Activated B cell treated with CpG ODN at 0.5 μM for 24 hours (primary cell): ENCODE measurements at regions not wholly inside any gene's neighbourhood (a gene's known extent, or its start where the extent isn't known, plus 50 kb on each side); places are given as distances from the start of the nearest gene placed in this dataset.

Source experiments
- ATAC-seq: fragments of 200-7000 bp; cut with Tn5 transposase; one replicate; pipeline ENCODE4 v1.10.0; 2021; ENCODE audit warnings: low read depth, mild to moderate bottlenecking, moderate library complexity
- CTCF ChIA-PET: fragments of 350-600 bp; sonication (Branson Sonifier 250); formaldehyde crosslinking; loops from one replicate; lab custom pipeline; 2021; ENCODE audit warnings: antibody characterized with exemption; lab: Charles Lee
- POLR2A ChIA-PET: fragments of 350-600 bp; sonication (Branson Sonifier 250); formaldehyde crosslinking; loops from one replicate; lab custom pipeline; 2021; ENCODE audit warnings: antibody characterized with exemption; lab: Charles Lee
- DNase-seq: peaks from one replicate; pipeline ENCODE4 v3.0.0; 2022
- H3K27ac Mint-ChIP-seq: one replicate; pipeline ENCODE4 v1.8.0; 2020; ENCODE audit warnings: mixed read lengths
- H3K27me3 Mint-ChIP-seq: one replicate; pipeline ENCODE4 v1.8.0; 2021; ENCODE audit warnings: mixed read lengths
- H3K36me3 Mint-ChIP-seq: one replicate; pipeline ENCODE4 v1.8.0; 2021; ENCODE audit warnings: low read depth, mixed read lengths
- H3K4me1 Mint-ChIP-seq: one replicate; pipeline ENCODE4 v1.8.0; 2021; ENCODE audit warnings: mixed read lengths
- H3K4me3 Mint-ChIP-seq: one replicate; pipeline ENCODE4 v1.8.0; 2020; ENCODE audit warnings: mild to moderate bottlenecking, mixed read lengths
- H3K9me3 Mint-ChIP-seq: one replicate; pipeline ENCODE4 v1.8.0; 2020; ENCODE audit warnings: mixed read lengths
- intact Hi-C: fragments of 100-400 bp; cut with micrococcal nuclease; formaldehyde crosslinking; loops from one replicate; pipeline ENCODE4 v1.15.1; 2024
- TF ChIP-seq, protein P1 (sequence below): fragments of 200-600 bp; IDR thresholded peaks from one replicate; pipeline ENCODE4 v1.8.0; 2022; ENCODE audit warnings: antibody characterized with exemption, mild to moderate bottlenecking

DNA sequence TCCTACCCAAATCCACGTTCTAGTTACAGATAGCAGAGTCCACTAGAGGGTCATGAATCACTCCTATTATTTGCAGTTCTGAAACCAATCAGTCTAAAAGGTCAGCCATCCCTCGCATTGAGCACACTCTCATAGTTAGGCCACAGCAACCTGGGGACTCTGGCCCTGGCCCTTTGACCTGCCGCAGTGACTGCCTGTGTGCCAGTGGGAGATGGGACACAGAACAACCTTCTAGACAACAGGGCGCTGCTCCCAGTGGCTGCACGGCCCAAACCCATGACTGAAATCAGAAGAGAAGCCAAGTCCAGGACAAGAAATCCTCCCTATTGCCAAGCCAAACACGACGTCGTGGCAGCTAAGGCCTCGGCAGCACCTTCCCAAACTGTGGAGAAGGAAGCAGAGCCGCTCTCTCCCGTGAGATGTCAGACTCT, 158.5 kb downstream of the HERPUD2 start:
- H3K4me3 Mint-ChIP-seq, result no peak overlapping the region
- DNase-seq (no peak), ATAC-seq (no peak)
- no peaks in the 10 kb centered on the region for H3K36me3 Mint-ChIP-seq
- peaks cover 23% of the 10 kb centered on the region for H3K27me3 Mint-ChIP-seq
- ChIA-PET POLR2A (no interaction called here), CTCF (no interaction called here)
- H3K4me1 Mint-ChIP-seq, result peaks cover 4% of the 10 kb centered on the region
- intact Hi-C loops, result no loop called here
- TF ChIP-seq, protein P1, sequence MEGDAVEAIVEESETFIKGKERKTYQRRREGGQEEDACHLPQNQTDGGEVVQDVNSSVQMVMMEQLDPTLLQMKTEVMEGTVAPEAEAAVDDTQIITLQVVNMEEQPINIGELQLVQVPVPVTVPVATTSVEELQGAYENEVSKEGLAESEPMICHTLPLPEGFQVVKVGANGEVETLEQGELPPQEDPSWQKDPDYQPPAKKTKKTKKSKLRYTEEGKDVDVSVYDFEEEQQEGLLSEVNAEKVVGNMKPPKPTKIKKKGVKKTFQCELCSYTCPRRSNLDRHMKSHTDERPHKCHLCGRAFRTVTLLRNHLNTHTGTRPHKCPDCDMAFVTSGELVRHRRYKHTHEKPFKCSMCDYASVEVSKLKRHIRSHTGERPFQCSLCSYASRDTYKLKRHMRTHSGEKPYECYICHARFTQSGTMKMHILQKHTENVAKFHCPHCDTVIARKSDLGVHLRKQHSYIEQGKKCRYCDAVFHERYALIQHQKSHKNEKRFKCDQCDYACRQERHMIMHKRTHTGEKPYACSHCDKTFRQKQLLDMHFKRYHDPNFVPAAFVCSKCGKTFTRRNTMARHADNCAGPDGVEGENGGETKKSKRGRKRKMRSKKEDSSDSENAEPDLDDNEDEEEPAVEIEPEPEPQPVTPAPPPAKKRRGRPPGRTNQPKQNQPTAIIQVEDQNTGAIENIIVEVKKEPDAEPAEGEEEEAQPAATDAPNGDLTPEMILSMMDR, result no peak
- no peaks in the 10 kb centered on the region for H3K9me3 Mint-ChIP-seq
- H3K27ac Mint-ChIP-seq, result no peak overlapping the region

DNA sequence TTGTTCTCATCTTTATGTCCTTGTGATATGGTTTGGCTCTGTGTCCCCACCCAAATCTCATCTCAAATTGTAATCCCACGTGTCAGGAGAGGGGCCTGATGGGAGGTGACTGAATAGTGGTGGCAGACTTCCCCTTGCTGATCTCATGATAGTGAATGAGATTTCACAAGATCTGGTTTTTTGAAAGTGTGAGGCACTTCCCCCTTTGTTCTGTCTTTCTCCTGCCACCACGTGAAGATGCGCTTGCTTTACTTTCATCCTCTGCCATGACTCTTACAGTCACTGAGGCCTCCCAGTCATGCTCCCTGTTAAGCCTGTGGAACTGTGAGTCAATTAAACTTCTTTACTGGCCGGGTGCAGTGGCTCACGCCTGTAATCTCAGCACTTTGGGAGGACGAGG, 161.0 kb downstream of the HERPUD2 start:
- H3K27ac Mint-ChIP-seq, result no peak overlapping the region
- ChIA-PET CTCF (interaction anchor here (1.1 kb wide), 2 partner anchors 107 to 109 kb away, joined by 3 to 4 read pairs; no protein-coding TSS in a partner anchor), POLR2A (no interaction called here)
- no peaks in the 10 kb centered on the region for H3K9me3 Mint-ChIP-seq
- TF ChIP-seq, protein P1, result no peak
- ATAC-seq (no peak), DNase-seq (no peak)
- H3K36me3 Mint-ChIP-seq, result no peaks in the 10 kb centered on the region
- H3K4me1 Mint-ChIP-seq, result peaks cover 20% of the 10 kb centered on the region
- no peak overlapping the region for H3K4me3 Mint-ChIP-seq
- peaks cover 15% of the 10 kb centered on the region for H3K27me3 Mint-ChIP-seq
- intact Hi-C loops, result no loop called here

DNA sequence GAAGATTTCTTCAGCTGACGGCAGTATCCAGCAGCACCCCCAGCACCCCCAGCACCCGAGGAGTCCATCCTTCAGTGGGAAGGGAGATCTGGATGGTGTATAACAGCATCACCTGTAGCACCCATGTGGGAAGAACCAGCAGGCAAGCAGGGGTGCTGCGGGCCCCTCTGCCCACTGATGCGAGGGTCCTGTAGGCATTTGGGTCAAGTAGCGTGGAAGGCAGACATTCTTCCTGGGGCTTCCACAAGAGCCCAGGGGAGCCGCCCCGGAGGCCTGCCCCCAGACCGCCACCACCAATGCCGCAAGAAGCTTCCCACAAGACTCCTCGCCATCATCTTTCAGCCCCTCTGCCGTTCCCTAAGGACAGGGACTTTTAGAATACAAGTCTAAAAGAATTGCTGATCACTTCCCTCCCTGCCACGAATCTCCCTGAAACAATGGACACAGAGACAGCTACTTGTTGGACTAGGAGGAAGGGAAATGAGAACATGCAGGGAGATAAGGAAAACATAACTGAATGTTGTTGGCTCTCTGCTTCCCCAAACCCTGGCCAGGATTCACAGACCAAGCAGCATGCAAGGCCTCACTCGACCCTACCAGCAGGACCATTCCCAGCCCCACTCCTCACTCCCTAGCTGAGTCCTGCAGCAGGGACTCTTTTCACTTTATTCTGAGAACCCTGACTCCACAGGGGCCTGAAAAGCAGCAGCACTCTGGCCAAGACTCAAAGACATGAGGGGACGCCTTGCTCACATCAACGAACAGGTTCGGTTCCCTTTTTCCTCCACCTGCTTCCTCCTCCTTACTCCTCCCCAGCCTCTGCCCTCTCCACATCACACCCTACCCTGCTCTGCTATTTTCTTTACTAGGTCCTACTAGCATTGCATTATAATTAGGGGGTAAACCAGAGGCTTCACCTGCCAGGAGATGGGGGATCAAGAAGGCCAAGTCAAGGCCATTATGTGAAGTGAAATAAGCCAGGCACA, 164.5 kb downstream of the HERPUD2 start:
- ChIA-PET CTCF (no interaction called here), POLR2A (no interaction called here)
- intact Hi-C loops, result no loop called here
- peaks cover 6% of the 10 kb centered on the region for H3K27me3 Mint-ChIP-seq
- H3K36me3 Mint-ChIP-seq, result no peaks in the 10 kb centered on the region
- peak overlapping the region; percentile 50 for H3K27ac Mint-ChIP-seq
- no peak for DNase-seq
- peak; percentile 50 for ATAC-seq
- H3K4me1 Mint-ChIP-seq, result peaks cover 16% of the 10 kb centered on the region
- TF ChIP-seq, protein P1, result no peak
- no peaks in the 10 kb centered on the region for H3K9me3 Mint-ChIP-seq
- no peak overlapping the region for H3K4me3 Mint-ChIP-seq

DNA sequence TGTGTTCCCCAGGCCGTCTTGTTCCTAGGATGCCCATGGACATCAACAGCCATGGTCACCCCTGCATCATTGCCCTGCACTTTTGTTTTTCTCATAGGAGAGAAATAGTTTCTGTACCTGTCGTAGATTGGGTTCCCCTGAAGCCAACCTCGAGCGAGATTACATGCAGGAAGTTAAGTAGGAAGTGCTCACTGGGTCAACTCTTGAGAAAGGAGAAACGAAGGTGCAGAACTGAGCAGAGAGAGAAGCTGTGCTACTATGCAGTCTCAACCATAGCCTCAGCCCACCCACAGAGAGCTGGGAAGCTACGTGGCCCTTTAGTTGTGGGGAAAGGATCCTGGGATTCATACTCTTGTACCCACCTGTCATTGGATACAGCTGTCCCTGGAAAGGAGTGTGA, 165.2 kb downstream of the HERPUD2 start:
- H3K9me3 Mint-ChIP-seq, result no peaks in the 10 kb centered on the region
- no peak for ATAC-seq
- peaks cover 8% of the 10 kb centered on the region for H3K27me3 Mint-ChIP-seq
- intact Hi-C loops, result no loop called here
- peaks cover 16% of the 10 kb centered on the region for H3K4me1 Mint-ChIP-seq
- TF ChIP-seq, protein P1, result no peak
- DNase-seq, result no peak
- POLR2A ChIA-PET, result no interaction called here
- H3K4me3 Mint-ChIP-seq, result no peak overlapping the region
- CTCF ChIA-PET, result no interaction called here
- H3K27ac Mint-ChIP-seq, result no peak overlapping the region
- H3K36me3 Mint-ChIP-seq, result no peaks in the 10 kb centered on the region

DNA sequence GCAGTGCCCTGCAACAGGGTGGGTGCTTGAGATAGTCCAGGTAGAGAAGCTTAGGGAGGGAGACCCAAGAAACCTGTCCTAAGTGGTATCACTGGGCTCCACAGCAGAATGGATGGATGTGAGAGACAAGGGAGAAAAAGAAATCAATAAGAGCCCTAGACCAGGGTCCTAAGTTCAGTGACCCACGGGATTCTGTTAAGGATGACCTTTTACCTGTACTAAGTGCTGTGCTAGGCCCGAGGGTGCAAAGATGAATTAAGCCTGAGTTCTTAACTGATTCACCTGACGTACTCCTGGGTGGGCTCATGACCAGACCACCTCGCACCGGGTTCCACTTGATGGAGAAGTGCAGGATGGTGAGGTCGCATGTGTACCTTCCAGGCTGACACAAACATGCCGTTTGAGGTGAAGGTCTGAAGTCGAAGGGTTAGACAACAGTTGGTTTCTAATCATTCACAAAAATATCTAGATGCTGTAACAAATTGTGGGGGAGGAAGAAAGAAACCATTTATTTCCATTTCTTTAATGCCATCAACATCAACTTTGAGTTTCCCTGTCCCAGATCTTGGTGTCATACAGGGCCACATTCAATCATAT, 166.5 kb downstream of the HERPUD2 start:
- CTCF ChIA-PET, result no interaction called here

More for the DNA sequence above, 166.5 kb downstream of the HERPUD2 start:
- intact Hi-C loops, result no loop called here
- H3K27ac Mint-ChIP-seq, result no peak overlapping the region
- no peak overlapping the region for H3K4me3 Mint-ChIP-seq
- H3K27me3 Mint-ChIP-seq, result peaks cover 15% of the 10 kb centered on the region
- H3K9me3 Mint-ChIP-seq, result no peaks in the 10 kb centered on the region
- TF ChIP-seq, protein P1, result no peak
- peaks cover 16% of the 10 kb centered on the region for H3K4me1 Mint-ChIP-seq
- ATAC-seq (no peak), DNase-seq (no peak)
- POLR2A ChIA-PET, result no interaction called here
- H3K36me3 Mint-ChIP-seq, result no peaks in the 10 kb centered on the region
